AG04449 (cell line): ENCODE measurements at regions not wholly inside any gene's neighbourhood (a gene's known extent, or its start where the extent isn't known, plus 50 kb on each side); places are given as distances from the start of the nearest gene placed in this dataset.

Source experiments
- CTCF ChIA-PET: fragments of 350-600 bp; formaldehyde crosslinking; extraction: SDS; loops from one replicate; lab custom pipeline; 2021; ENCODE audit warnings: antibody characterized with exemption; lab: Yijun Ruan, JAX
- POLR2A ChIA-PET: fragments of 400-600, 350-600 bp; formaldehyde crosslinking; extraction: SDS; loops from one replicate; lab custom pipeline; 2020; ENCODE audit warnings: antibody characterized with exemption, inconsistent platforms; lab: Yijun Ruan, JAX
- DNase-seq: peaks from one replicate; pipeline ENCODE4 v3.0.0-alpha.2; 2010; ENCODE audit warnings: low read depth, low spot score
- H3K4me3 ChIP-seq: 2 replicates; pipeline ENCODE4 v1.5.1; 2011; ENCODE audit warnings: low read depth, mild to moderate bottlenecking, control low read depth, low read length
- CTCF ChIP-seq: IDR thresholded peaks from one replicate; pipeline ENCODE4 v1.5.1; 2011; ENCODE audit warnings: mild to moderate bottlenecking, moderate library complexity, low read length, control low read depth, inconsistent platforms; ENCODE audit not compliant: insufficient read depth; ENCODE audit errors: missing control alignments

- TF ChIP-seq CTCF, result no peak
- ChIA-PET CTCF (no interaction called here), POLR2A (no interaction called here)
- DNase-seq, result no peak
- no peak overlapping the region for H3K4me3 ChIP-seq
These were observed 342.4 kb upstream of the GRM3 start for GRCh38 chr7:86301301-86301700.

GRCh38 chr7:86295526-86295925 is 348.2 kb upstream of the GRM3 start:
- no peak for TF ChIP-seq CTCF
- DNase-seq, result no peak
- ChIA-PET CTCF (no interaction called here), POLR2A (no interaction called here)
- H3K4me3 ChIP-seq, result no peak overlapping the region

GRCh38 chr7:86282014-86282682 is 361.6 kb upstream of the GRM3 start:
- ChIA-PET POLR2A (no interaction called here), CTCF (no interaction called here)
- no peak overlapping the region for H3K4me3 ChIP-seq
- no peak for TF ChIP-seq CTCF
- DNase-seq, result no peak

- no peak for TF ChIP-seq CTCF
- DNase-seq, result no peak
- POLR2A ChIA-PET, result no interaction called here
- CTCF ChIA-PET, result no interaction called here
- H3K4me3 ChIP-seq, result no peak overlapping the region
These were observed 363.6 kb upstream of the GRM3 start for GRCh38 chr7:86280150-86280549.

- POLR2A ChIA-PET, result no interaction called here
- no peak overlapping the region for H3K4me3 ChIP-seq
- no peak for DNase-seq
- no peak for TF ChIP-seq CTCF
- CTCF ChIA-PET, result no interaction called here
These were observed 380.9 kb upstream of the GRM3 start for GRCh38 chr7:86262781-86263180.

GRCh38 chr7:86257894-86258293 is 385.8 kb upstream of the GRM3 start:
- ChIA-PET CTCF (no interaction called here), POLR2A (no interaction called here)
- H3K4me3 ChIP-seq, result no peak overlapping the region
- TF ChIP-seq CTCF, result no peak
- DNase-seq, result no peak
